GM18870 (cell line): ENCODE measurements at regions not wholly inside any gene's neighbourhood (a gene's known extent, or its start where the extent isn't known, plus 50 kb on each side); places are given as distances from the start of the nearest gene placed in this dataset.
A peak's percentile ranks its signal among the peaks of the same experiment; 100 is the strongest.
"Not testable (repeated sequence)": the region's sequence is repeated elsewhere in the genome, so short reads cannot be mapped to it uniquely, and the experiment has no call there.

Experiments used
- ATAC-seq: cut with Tn5 transposase; IDR thresholded peaks from one replicate; pipeline ENCODE4 v1.9.1; 2021; ENCODE audit warnings: moderate library complexity; ENCODE audit not compliant: unreplicated experiment

DNA sequence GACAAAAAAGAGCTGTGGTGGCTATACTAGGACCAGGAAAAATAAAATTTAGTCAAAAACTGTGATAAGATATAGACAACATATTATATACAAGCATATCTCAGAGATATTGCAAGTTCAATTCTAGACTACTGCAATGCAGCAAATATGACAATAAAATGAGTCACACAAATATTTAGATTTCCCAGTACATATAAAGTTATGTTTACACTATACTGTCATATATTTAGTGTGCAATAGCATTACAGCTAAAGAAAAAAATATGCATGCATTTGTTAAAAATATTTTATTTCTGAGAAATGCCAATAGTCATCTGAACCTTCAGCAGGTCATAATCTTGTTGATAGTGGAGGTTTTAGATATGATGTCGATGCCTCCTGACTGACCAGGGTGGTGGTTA, 72.1 kb downstream of the AKR1C4 start:
- ATAC-seq = no peak

DNA sequence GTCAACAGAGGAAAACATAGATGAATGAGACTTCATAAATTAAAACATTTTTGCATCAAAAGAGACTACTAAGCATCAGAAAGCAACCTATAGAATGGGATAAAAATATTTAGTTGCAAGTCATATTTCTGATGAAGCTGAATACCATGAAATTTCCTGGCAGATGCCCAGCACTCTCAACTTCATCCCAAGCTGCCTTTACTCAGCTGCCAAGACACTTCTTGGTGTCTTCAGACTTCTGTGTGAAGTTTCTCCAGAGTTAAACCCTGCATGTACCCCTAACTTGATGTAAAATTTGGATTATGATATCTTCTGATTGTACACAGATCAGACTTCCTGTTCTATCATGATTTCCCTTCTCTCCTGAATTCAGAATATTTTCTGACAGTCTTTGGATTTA, 73.2 kb downstream of the AKR1C4 start:
- ATAC-seq = no peak

DNA sequence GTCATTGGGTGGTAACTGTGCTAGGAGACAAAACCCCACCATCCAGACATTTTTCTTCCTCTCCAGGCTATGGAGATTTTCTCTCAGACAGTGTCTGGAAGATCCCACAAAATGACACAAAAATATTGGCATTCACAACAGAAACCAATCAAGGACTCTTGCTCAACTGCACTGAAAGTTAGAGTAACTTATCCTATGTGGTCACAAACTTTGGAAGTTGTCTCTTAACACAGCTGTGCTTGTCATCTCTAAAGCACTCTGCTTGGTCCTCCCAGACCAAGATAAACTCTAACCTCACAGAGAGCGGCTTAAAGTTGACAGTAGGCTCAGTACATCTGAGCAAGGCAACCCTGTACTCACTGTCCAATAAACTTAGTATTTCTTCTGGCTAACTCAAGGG, 74.9 kb downstream of the AKR1C4 start:
- ATAC-seq = no peak

DNA sequence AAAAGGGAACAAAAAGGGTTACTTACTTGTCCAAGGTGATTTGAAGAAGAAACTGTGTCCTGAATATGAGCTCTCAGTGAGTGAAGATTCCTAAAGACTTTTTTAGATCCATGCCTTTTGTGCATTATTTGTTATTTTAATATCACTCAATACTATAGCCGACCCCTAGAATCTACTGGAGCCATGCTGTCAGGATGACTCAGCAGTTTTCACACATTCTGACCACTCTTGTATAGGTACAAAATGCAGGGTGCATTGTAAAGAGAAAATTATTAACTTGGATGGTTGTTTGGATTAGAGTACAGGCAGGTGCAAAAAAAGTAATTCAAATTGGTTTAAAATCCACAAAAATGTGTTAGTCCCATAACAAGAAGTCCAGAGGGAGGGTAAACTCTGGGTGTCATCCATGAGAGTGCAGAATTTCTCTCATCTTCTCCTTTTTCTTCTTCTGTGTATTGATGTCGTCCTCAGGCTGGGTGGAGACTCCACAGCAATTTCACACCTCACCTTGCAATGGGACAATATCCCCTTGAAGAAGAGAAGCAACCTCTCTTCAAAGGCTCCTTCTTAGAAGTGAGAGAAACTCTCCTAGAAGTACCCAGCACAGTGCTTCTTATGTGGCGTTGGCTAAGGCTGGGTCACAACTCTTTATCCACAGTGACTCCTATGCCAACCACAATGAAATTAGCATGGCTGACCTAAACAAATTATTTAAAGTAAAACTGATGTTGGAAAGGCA, 75.6 kb downstream of the AKR1C4 start:
- ATAC-seq = no peak

DNA sequence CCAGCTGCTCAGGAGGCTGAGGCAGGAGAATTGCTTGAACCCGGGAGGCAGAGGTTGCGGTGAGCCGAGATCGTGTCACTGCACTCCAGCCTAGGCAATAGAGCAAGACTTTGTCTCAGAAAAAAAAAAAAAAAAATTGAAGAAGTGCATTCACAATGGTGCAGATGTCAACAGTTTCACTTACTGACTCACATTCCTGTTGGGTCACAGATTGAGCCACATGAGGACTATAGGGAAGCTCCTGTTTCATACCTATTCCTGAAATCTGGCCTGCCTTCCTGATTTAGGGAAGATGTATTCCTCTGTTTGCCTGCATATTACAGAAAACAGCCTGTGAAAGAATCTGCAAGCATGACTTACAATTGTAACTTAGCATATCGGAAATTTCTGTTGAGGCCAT, 78.2 kb downstream of the AKR1C4 start:
- no peak for ATAC-seq

DNA sequence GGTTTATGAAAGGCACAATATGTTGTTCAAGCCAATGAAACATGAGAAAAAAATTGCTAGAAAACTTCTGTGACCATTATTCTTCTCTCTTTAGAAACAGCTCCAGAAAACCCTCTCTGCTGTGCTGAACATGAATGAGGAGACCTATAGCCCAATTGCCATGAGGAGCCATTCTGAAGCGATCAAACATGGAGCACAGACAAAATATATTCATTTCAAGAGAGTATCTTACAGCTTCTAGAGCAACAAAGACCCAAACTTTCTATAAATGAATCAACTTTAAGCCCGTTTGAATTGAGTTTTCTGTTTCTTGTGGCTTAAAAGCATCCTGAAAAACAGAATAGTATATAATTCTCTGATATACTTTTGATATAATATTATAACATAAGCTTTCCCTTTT, 83.4 kb upstream of the UCN3 start:
- no peak for ATAC-seq

DNA sequence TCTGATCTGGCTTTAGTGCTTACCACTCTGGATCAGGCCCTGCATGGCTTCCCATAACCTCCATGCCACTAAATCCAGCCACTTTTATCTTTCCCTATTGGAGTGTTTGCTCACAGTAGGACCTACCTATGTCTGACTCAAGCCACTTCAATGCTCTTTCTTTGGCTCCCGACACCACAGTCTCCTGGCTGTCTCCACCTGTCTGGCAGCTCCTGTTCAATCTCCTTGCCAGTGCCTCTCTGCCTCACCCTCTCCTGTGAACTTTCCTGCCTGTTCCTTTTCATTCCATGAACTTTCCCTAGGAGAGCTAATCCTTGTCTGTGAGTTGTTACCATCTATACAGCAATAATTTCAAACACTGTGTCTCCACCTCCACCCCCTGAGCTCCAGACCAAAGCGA, 82.6 kb upstream of the UCN3 start:
- no peak for ATAC-seq

DNA sequence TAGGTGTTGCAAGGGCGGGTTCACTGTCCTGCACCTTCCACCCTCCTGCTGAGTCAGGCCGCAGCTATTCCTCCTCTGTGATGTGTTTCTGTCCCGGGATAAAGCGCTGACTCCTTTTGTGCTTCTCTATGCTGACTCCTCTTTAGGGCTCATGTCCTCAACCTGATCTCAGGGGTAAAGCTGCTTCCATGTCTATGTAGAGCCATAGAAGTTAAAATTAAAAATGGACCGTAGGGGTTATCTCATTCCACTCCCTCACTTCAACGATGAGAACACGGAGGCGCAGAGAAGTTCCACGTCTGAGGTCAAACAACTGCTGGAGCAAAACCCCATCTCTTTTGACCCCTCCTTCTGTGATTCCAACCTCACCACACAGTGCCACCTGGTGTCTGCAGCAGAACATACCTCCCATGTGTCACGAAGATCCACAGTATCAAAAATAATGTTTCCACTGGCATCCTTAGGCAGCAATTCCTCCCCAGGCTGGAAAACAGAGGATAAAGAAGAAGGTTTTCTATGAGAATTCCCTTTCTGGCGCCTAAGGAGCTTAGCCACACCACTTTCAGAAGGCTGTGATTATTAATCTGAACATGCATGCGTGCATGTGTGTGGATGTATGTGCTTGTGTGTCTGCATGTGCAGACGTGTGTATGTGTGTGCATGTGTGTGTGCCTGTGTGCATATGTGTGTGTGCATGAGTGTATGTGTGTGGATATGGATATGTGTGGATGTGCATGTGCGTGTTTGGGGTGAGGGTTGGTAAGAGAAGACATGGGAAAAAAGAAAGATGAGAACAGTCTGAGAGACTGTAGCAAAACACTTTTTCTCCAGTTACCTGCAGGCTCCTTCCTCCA, 81.2 kb upstream of the UCN3 start:
- peak; percentile 70 for ATAC-seq

DNA sequence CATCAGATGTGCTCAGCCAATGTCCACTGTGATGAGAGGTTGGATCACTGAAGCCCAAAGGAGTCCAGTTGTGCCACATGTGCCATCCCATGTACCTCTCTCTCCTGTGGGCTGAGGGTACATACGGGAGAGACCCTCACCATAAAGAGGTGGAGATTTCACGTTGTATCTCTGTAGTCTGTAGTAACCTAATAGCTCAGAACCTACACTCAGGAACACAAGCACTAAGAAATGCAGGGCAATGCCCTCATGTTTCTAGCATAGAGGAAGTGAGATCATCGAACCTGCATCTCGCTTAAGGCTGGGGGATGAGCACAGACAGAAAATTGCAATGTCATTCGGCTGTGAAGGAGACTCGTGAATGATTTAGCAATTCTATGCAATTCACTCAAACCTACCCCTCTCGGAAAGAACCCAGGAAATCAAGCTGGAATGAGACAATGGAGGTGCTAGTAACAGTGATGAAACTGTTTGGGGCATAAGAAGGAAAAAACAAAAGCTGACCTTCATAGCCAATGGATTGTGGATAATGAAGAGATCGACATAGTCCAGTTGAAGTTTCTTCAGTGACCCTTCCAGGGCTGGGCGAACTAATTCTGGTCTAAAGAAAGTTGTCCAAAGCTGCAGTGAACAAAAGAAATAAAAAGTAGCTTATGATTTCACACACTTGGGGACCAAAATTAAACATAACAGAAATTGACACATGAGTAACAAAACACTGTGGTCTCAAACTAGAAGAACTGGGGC, 80.3 kb upstream of the UCN3 start:
- peak; percentile 61 for ATAC-seq

DNA sequence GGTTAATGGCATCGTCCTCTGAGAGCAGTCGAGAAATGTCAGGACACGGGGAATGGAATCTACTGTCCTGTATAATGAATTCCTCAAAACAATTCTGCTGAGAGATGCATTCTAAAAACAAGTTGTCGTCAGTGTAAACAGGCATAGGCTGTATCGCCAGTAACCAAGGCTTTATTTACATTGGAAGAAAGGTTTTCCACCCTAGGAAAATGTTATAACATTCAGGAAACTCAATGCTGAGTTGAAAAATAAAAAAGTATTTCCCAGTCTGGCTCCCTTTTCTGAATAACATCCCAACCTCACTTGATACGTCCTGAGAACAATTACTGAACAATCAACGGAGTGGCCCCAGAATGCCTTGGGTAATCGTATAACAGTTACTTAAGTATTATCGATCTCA, 79.6 kb upstream of the UCN3 start:
- no peak for ATAC-seq

DNA sequence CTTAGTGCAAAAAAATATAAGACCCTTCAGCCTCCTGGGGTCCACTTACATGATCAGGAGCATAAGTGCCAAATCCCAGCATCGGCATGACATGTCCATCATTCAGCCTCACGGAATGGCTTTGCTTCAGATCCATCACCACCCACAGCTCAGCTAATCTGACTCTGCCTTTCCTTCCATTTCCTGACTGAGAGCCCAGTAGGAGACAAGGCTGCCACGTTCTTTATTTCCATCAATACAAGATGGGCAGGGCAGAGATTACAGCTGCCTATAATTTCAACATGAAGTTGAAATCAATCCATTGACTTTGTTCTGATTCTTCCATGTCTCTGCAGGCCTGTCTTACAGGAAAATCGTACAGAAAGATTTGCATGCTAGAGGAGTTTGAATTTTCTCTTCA, 76.4 kb upstream of the UCN3 start:
- no peak for ATAC-seq

DNA sequence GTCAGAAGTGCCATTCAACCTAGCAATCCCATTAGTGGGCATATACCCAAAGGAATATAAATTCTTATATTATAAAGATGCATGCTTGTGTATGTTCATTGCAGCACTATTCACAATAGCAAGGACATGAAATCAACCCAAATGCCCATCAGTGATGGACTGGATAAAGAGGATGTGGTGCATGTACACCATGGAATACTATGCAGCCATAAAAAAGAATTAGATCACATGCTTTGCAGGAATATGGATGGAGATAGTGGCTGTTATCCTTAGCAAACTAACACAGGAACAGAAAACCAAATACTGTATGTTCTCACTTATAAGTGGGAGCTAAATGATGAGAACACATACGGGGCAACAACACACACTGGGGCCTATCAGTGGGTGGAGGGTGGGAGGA, 75.5 kb upstream of the UCN3 start:
- ATAC-seq = not testable (repeated sequence)

DNA sequence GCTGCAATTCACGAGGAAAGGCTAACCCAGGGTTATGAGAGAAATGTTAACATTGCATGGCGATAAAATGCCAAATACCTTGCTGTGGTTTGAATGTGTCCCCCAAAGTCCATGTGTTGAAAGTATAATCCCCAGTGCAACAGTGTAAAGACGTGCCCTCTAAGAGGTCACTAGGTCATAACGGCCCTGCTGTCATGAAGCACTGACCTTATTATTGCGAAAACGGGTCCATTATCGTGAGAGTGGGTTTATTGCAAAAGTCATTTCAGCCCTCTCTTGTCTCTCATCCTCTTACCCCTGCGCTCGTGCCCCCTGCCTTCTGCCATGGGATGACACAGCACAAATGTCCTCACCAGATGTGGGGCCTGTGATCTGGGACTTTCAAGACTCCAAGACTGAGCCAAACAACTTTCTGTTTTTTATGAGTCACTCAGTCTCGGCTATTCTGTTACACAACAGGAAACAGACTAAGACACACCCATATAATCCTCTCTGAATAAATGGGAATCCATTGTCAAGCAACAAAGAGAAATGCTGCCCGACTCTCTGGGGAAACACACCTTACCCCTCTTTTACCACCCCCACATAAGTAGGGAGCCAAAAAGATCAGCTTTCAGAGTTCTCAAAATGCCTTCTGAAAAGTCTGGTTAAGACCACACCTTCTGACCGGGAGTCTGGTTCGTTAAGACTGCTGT, 73.1 kb upstream of the UCN3 start:
- peak; percentile 56 for ATAC-seq

DNA sequence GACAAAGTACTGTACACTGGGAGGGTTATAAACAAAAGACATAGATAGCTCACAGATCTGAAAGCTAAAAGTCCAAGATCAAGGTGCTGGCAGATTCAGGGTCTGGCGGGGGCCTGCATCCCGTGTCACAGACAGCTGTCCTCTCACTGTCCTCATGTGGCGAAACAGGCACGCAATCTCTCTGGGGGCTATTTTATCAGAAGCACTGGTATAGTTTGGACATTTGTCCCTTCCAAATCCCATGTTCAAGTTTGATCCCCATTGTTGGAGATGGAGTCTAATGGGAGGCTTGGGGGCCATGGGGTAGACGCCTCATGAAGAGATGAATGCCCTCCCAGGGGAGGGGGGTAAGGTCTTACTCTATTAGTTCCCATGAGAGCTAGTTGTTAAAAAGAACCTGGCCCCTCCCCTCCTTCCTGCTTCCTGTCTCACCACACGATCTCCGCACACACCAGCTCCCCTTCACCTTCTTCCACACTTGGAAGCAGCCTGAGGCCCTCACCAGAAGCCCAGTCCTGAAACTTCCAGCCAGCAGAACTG, 72.5 kb upstream of the UCN3 start:
- ATAC-seq = no peak

DNA sequence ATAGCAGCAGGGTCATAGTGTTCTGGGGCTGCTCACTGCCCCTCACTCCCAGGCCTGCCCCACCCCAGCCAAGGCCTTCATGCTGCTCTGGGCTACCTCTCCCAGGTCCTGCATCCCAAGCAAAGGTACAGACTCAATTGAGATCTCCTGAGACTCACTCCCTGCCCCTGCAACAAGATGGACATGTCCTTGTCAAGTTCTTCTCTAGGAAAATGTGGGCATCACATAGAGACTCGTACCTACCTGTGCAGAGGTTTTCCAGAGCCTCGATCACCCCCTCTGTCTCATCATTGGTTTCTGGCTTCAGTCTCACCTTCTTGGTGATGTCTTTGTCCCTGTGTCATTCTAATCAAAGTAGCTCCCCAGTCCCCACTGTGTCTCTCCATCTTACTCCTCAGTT, 71.8 kb upstream of the UCN3 start:
- ATAC-seq = not testable (repeated sequence)

DNA sequence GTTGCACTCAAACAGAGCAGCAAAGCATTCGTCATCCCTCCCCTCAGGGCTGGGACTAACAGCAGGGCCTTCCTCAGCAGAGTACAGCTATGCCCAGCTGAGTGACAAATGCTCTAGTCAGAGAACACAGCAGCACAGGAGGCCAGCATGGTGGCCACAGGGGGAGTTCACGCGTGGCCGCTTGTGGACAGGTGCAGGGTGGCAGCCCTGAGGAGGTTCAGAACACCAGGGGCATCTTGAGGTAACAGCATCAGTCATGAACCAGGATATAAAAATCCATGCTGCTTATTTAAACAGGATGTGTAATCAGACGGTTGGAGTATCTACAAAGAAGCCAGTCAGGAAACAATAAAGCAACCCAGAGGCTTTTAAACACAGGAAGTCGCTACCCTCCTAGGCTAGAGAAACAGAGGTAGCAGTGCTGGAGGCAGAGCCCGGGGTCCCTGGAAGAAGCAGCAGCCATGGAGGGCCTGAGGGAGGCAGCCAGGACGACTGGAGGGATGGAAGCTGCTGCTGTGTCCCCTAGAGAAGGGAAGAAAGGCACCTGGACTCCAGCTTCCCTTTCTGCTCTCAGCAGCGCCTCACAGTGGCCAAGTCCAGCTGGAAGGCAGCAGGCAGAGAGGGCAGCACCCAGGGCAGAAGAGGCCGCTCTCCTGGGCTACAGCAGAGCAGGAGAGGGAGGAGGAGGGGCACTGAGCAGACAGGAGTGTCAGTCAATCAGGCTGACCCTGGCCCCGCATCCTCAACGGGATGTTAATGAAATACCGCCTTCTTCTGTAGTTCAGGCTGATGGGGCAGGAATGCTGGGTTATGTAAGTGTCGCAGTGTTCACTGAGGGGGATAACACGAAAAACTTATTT, 70.8 kb upstream of the UCN3 start:
- no peak for ATAC-seq

DNA sequence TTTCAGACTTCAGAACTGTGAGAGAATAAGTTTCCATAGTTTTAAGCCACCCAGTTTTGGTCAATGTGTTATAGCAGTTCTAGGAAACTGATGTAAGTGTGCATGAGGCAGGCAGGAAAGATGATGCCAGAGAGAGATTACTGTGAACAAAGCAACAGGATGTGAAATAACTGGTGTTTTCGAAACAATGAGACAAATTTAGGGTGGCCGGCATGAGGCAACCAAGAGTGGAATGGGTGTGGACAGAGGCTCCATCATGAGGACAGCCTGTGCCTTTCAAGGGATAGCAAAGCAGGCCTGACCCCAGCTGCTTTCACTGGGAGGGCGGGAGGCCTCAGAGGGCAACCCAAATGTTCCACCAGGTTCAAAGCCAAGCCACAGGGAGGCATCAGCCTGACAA, 67.3 kb upstream of the UCN3 start:
- no peak for ATAC-seq

DNA sequence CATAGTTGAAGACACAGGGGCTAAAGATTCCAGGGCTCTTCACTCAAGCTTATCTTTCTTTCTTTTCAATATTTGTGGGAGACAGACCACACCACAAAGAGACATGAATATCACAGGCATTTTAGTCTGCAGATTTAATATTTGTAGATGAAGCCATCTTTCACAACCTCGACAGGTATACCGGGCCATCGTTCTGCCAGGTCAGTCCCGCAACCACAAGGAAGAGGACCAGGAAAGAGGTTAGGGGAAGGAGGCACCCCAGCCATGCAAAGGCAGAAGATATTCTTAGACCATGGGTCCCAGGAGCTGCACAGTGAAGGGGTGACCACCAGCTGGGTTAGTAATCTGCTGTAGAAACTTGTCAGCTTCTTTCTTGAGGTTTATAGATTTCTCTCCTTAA, 66.8 kb upstream of the UCN3 start:
- ATAC-seq = no peak

DNA sequence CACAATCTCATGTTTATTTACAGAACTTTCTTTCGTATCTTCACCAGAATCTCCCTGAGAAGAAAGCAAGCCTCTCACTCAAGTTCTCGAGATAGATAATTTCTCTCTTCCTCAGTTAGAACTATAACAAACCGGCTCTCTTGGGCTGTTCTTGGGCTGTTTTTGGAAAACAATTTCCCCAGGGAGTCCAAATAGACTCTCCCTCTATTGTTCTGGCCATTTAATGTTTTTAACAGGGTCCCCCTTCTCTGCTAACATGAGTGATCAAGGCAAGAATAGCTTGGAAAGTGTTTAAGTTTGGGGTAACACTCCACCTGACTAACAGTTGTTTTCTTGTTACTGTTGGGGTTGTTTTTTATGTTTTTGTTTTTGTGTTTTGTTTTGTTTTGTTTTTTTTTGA, 64.8 kb upstream of the UCN3 start:
- no peak for ATAC-seq

DNA sequence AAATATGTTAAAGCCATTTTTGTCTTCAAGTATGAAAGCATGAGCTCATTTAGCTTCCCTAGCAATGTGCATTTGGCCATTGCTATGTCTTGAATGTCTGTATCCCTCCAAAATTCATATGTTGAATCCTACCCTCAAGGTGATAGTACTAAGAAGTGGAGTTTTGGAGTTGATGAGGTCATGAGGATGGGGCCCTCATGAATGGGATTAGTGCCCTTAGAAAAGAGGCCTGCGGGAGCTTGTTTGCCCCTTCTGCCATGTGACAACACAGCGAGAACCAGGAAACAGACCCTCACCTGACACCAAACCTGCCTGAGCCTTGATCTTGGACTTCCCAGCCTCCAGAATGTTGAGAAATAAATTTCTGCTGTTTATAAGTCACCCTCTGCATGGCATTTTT, 61.3 kb upstream of the UCN3 start:
- ATAC-seq = no peak
